ENCODE measurements at regions not wholly inside any gene's neighbourhood (a gene's known extent, or its start where the extent isn't known, plus 50 kb on each side); places are given as distances from the start of the nearest gene placed in this dataset.
A peak's percentile ranks its signal among the peaks of the same experiment; 100 is the strongest.

DNA sequence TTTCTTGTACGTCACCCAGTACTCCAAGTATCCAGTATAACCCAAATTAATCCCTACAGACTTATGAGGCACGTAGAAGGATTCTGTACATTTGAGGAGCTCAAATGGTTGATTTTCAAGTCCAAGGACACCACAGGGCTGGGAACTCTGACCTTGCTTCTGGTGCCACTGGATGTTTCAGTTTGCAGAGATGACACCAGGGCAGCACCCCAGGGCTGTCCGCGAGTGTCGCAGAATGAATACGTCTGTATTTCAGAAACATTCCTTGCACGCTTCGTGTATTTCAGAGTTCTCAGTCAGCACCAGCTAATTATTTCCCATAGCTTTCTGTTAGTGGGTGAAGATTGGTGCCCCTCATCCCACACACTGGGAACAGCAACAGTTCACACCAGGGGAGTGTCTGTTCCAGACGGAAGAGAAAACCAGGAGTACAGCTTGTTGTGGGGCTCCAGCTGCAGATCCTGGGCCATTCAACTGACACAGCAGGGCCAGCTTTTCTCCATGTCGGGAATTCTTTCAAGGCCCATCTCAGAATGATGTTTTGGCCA is 159.2 kb downstream of the RHOU start:
- DNase-seq (ENCODE audit: low spot score) = no peak

DNA sequence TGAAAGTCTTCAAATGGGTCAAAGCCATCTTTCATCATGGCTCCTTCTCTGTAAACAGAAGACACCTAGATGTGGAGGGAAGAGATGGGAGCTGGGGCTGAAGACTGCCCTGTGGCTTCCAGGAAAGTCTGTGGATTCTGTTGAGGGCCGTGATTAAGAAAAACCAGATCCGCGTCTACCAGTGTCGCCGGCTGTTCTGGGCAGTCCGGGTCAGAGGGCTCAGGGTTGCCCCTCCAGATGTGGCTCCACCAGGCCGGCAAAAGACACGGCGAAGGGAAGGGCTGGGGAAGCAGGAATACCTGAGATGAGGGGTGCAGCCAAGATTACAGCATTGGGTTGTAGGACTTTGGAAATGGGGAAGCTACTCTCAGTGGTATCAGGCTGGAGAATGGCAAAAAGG is 162.6 kb downstream of the RHOU start:
- no peak for DNase-seq (ENCODE audit: low spot score)

DNA sequence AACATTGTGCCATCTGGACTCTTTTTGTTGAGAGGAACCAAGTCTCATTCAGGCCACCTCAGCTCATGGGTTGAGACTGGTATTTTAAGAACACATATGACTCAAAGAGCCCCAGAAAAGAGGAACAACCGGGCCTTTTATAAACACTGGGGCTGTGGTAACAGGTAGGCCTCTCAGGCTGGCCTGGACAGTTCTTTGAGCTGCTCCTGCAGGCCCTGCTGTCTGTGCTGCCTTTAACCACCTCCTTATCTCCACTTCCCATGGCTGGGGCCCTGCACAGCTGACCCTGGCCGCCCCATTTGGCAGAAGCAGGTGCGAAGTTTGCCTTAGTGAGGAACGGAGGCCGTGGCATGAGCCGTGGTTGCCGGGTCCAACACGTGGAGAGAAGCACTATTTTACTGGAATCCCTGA is 163.3 kb downstream of the RHOU start:
- no peak for DNase-seq (ENCODE audit: low spot score)

DNA sequence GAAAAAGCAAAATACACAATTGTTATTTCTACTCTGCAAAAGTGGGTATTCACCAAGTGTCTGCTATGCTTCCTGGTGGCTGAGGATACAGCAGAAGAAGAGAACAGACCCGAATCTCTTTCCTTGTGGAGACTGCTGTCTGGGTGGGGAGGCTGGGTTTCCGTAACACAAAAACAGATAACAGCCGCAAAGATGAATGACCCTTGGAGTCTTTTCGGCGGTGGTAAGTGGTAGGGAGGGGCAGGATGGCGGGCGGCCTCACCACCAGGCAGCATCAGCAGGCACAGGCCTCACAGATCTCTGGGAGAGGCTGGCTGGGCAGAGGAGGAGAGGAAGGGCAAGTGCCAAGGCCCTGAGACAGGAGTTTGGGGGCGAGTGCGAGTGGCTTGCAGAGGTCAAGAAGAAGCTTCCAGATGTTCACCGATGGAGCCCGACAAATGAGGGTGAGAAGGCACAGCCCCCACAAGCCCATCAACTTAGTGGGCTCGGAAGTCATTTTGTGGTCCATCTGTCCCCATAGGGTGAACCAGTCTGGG is 164.2 kb downstream of the RHOU start:
- DNase-seq (ENCODE audit: low spot score) = no peak

DNA sequence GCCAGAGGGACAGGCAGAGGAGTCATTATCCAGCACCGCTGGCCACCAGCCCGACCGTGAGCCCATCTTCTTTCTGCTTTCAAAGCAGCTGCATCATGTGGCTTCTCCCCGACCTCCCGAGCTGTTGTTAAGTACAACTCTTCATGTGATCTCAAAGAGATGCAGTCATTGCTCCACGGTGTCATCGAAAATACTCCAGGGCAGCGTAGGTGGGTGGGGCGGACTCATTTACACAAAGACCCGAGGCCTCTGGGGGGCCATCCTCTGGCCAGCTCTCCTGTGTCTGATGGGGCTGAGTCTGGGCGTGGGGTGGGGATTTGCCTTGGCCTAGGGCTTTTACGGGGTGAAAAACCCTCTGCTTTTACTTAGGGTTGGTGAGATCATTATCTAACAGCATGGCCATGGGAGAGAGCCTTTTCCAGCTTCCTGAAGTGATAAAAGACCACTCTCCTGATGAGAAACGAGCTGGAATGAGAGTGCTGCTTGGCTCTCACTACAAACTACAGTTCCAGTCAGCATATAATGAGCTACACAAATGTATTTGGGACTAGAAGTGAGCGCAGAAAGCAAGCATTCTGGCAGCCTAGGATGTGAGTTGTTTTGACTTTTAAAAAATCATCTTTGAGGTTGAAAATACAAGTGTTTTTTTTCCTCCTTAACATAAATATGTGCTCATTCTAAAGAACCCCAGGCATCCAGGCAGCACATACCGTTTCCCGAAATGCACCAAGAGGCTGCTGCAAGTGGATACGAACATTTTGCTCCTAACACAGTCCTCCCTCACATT is 165.0 kb downstream of the RHOU start:
- no peak for DNase-seq (ENCODE audit: low spot score)

DNA sequence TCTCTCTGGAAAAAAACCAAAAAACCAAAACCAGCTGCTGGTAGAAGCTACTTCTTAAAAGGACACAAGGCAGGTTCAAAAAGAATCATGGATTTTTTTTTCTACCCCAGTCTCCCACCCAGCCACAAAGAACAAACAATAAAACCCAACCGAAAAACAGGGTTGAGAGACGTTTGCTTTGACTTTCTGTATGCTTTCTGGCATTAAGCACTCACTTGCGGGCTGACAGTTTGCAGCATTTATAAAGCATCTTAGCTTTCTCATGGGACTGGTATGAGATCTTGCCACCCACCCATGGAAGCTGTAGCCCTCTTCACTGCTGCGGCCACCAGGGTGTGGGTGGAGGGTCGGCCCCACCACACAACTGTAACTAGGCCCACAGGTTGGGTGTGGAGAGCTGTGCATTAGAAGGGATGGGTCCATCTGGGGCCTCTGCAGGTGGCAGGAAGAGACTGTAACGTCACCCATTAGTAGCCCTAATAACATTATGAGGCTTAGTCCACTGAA is 165.7 kb downstream of the RHOU start:
- no peak for DNase-seq (ENCODE audit: low spot score)

DNA sequence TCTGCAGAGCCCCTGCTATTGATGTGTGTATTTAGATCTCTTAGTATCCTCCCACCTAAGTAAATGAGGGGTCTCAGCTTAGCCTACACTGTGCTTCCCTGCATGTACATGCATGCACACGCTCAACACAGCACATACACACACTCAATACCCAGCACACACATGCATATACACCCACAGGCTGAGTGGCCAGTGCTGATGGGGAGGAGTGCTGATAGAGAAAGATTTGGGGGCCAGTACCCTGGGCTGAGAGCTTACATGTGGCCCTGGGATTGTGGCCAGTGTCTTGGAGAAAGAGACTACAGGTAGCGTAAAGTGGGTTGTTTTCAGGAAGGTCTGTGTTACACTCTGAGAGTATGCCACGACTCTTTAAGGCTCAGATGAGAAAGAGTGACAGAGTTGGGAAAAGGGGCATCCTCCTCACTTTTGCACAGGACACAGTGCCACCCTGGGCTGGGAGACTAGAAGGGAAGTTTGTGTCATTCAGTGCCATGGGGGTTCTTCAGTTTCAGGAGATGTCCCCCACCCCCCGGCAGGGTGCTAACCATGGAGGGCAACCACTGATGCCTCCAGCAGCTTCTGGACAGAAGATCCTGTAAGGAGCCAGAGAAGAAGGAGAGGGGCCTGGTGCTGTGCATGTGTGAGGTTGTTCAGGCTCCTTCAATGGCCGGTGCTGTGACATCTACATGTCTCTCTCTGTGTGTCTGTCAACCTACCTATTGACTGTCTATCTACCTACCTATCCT is 166.8 kb downstream of the RHOU start:
- no peak for DNase-seq (ENCODE audit: low spot score)

DNA sequence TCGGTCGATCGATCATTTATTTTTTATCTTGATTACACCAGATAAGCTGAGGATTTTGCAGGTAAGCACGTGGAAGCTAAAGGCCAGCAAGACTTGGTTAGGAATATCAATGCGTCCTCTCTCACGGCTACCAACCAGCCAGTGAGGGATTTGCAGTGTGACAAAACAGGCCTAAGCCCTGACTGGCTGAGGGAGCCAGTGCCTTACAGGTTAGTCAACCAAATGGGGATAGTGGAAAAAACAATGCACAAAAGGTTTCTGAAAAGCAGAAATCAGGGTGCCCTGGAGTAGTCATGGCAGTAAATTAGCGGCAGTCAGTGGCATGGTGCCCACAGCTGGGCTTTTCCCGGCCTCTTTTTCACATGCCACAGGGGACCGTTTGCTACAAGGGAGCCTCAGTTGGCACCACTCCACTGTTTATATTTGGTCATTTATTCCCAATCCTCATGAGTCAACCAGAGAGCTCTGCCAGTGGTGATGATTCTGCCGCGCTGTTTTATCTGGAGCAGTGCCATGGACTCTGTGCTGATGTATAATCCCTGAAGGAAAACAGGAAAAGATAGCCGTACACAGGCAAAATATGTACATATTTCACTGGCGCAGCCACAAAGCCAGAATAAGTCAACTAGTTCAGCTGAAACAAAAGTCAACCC is 167.6 kb downstream of the RHOU start:
- peak; percentile 56 for DNase-seq (ENCODE audit: low spot score)

DNA sequence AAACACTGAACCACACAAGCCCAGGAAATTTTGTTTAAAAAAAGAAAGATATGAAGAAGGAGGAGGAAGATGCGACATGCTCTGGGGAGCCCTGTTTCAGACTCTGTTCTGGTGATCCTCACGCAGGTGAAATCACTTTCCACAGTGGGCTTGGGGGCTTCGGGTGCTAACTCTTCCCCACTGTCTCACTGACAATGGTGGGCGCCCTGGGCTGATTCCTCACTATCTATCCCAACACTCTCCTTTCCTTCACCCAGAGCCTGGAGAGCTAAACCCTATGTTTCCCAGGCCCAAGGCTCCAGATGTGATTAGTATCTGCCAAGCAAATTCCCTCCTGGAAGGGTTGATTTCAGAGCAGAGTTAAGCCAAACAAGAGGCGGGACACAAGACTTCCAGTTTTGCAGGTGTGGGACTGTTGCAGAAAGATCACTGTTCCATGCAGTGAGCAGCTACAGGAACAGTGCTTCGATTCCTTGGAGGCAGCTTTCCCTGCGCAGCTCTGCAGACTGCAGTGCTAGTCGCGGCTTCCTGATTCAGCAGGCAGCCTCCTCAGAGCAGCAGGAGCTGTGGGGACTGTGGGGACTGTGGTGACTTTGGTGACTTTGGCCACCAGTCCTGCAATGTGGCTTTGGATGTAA is 168.3 kb downstream of the RHOU start:
- DNase-seq (ENCODE audit: low spot score) = no peak

DNA sequence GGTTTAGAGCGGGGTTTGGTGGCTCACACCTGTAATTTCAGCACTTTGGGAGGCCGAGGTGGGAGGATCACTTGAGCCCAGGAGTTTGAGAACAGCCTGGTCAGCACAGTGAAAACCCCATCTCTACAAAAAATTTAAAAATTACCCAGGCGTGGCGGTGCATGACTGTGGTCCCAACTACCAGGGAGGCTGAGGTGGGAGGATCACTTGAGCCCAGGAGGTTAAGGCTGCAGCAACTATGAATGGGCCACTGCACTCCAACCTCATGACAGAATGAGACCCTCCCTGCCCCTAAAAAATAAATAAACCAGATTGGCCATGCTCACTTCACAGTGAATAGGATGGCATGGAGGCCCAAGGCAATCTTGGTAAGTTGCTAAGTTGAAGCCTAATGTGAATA is 168.9 kb downstream of the RHOU start:
- no peak for DNase-seq (ENCODE audit: low spot score)

DNA sequence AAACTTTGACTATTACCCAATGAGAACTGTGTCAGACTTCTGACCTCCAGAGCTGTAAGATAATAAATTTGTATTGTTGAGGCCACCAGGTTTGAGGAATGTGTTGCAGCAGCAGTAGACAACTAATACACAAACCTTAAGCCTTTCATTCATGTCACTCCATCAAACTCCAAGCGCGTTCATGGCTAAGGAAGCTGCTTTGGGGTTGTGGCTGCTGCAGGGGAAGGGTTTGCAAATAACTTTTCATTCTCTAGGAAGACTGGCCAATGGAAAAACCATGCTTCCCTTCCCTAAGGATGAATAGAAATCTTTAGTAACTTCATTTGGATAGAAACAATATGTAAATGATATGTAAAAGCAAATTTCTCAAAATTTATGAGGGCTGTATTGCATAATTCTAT is 170.4 kb downstream of the RHOU start:
- DNase-seq (ENCODE audit: low spot score) = no peak

DNA sequence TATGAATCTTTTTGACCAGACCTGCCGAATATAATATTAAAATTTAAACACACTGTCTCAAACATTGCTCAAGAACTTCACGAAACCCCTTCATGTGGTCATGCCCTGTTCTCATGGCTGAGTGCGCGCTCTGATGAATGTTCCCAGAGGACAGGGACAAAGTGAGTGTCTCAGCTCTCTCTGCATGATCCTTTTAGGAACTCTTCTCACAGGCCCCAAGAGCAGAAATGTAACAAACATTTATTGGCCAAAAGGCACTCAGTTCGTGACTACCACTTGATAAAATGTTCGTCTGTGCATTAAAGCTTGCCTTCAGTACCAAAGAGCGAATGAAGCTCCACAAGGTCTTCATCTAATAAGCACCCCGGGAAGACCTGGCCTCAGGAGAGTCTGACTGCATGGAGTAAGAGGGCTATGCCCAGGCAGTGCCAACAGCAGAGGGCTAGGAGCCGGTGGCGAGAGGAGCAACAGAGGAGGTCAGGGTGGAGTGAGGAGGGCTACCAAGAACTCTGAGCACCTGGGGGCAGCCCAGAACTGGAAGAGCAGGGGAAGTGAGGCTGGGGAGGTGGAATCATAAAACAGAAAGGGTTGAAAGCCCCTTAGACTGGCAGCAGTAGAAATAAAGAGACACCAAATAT is 171.1 kb downstream of the RHOU start:
- no peak for DNase-seq (ENCODE audit: low spot score)

DNA sequence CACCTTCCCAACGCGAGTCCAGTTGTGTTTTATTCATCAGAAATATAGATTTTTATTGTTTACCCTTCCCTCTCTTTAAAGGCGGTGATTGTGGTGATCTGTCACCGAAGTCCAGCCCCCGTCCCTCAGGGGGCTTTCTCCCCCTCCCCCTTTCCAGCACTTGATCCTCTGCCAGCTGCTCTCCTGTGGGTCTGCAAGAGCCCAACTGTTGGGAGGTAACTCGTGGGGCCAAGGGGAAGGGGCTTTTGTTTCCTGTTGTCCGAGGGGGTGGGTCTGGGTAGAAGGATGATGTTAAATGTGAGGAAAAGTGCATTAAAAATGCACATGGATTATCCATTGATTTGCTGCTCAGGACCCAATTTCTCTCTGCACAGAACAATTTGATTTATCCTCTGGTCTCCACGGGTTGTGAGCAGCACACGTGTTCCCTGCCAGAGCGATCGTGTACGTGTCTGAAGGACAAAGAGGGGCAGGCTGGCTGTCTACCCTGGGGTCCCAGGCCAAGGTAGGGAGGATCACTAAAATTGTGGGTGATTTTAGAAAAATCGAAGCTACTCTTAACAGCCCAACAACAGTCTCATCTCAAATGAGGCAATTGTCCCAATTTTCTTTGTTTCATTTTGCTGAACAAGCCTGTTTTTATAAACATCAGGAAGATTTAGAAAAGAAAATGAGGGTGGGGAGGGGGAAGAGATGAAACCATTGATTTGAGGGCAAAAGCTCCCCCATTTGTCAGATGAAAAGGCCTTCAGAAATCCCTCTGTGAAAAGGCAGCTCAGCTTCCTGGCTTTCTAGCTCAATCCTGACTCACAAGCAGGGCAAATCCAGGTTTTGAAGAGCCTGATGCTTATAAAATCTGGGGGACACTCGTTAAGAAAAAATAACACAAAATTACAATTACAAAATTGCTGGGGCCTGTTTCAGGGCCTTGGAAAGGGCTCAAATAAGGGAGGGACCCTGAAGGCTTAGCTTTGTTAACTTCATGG is 176.2 kb downstream of the RHOU start:
- no peak for DNase-seq (ENCODE audit: low spot score)

DNA sequence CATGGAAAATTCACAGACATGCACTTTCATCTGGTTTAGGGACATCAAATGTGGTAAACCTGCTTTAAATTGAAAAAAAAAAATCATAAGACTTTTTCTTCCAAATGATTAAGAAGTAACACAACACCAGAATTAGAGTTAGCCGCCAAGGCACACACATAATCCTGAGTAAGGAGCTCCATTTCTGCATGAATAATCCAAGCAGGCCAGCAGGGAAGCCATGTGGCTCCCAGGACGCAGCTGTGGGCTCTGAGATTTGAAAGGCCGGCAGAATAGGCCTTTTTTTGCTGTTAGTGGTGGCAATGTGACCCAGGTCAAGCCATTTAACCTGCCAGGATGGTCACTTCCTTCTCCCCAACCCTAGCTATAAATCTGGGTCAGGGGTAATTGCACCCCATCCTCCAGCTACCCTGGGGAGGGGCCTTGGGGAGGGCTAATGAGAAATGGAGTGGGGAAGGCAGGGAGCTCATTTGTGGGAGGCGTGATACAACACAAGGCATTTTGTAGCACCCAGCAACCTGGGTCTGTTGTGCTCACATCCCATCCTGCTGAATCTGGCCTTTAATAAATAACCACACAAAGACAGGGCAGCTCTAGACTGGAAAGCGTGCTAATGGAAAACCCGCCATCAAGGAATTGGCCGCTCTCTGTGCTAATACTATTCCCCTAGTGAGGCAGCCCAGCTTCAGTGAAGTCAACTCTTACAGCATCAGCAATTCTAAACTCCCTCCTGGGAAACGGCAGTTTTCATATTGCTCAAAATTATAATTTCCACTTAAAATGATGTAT is 178.5 kb downstream of the RHOU start:
- DNase-seq (ENCODE audit: low spot score) = no peak

DNA sequence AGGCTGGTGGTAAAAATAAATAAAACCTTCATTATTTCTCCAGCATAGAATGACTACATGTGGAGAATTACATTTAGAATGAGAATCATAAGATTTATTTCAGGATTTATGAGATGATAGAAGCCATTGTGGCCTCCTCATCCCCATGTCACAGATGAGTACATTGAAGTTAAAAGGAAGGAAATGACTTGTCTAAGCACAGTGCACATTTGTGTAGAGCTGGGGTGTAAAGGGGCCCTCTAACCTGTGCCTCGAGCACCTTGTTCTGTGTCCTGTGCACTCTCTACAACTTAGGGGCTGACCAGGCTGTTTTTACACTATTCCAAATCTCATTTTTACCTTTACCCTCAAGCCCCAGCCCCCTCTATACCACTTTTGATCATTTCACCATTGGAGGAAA is 179.4 kb downstream of the RHOU start:
- DNase-seq (ENCODE audit: low spot score) = no peak

DNA sequence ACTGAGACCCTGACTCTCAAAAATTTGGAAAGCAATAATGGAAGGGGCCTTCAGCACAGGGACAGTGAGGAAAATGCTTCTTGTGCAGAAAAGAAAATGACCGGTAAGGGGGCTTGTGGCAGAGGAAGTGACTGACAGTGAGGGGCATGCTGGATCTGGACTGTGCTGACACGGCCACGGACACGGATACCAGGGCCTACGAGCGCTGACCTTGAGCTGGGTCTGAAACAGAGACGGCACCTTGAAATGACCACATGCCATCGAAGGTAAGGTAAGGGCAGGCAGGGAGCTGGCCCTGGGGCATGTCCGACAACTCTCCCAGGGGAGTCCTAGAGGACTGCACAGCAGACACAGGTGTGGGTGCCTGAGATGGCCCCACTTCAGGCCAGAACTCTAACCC is 182.1 kb downstream of the RHOU start:
- DNase-seq (ENCODE audit: low spot score) = no peak

DNA sequence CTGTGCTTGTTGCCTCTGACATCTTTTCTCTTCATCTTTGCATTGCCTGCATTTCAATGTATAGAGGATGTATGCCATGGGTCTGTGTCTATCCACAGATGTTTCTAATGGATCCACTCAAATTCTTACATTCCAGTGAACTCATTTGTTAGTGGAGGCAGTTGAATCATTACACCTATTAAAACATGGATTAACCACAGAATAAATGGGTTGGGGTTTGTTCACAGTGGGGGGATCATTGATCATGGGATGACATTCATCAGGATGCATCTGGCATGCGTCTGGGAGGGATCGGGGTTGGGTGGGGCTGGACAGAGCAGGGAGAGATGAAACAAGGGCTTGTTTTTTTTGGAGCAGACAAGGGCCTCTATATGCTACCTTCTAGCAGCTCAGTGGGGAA is 182.5 kb downstream of the RHOU start:
- no peak for DNase-seq (ENCODE audit: low spot score)

DNA sequence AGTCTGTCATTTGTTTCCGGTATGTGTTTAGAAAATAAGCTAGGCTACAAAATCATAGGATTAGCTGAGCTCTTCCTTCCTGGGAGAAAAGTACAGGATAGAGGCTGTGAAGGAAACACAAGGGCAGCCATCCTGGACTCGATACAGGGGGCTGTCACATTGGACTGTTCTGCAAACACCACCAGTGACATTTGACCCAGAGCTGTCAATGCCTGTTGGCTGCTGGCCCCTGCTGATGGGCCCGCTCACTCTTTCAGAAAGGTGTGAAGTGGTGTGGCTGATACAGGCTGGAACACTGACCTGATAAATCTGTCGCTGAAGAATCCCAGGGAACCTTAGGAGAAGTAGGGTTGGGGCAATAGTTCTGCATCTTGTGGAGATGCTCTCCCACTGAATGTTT is 183.1 kb downstream of the RHOU start:
- DNase-seq (ENCODE audit: low spot score) = no peak

DNA sequence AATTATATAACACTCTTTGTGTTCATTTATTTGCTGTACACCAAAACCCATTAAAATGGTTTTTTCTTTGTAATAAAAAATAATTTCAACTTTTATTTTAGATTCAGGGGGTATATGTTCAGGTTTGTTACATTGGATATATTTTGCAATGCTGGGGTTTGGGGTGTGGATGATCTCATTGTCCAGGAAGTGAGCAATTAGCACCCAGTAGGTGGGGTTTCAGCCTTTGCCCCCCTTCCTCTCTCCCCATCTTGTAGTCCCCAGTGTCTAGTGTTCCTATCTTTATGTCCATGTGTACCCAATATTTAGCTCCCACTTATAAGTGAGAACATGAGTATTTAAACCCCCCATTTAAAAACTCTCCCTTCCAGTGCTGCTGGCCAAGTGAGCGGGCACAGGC is 184.6 kb downstream of the RHOU start:
- DNase-seq (ENCODE audit: low spot score) = no peak
